ENCODE measurements at regions not wholly inside any gene's neighbourhood (a gene's known extent, or its start where the extent isn't known, plus 50 kb on each side); places are given as distances from the start of the nearest gene placed in this dataset.

- TF ChIP-seq, protein P1, sequence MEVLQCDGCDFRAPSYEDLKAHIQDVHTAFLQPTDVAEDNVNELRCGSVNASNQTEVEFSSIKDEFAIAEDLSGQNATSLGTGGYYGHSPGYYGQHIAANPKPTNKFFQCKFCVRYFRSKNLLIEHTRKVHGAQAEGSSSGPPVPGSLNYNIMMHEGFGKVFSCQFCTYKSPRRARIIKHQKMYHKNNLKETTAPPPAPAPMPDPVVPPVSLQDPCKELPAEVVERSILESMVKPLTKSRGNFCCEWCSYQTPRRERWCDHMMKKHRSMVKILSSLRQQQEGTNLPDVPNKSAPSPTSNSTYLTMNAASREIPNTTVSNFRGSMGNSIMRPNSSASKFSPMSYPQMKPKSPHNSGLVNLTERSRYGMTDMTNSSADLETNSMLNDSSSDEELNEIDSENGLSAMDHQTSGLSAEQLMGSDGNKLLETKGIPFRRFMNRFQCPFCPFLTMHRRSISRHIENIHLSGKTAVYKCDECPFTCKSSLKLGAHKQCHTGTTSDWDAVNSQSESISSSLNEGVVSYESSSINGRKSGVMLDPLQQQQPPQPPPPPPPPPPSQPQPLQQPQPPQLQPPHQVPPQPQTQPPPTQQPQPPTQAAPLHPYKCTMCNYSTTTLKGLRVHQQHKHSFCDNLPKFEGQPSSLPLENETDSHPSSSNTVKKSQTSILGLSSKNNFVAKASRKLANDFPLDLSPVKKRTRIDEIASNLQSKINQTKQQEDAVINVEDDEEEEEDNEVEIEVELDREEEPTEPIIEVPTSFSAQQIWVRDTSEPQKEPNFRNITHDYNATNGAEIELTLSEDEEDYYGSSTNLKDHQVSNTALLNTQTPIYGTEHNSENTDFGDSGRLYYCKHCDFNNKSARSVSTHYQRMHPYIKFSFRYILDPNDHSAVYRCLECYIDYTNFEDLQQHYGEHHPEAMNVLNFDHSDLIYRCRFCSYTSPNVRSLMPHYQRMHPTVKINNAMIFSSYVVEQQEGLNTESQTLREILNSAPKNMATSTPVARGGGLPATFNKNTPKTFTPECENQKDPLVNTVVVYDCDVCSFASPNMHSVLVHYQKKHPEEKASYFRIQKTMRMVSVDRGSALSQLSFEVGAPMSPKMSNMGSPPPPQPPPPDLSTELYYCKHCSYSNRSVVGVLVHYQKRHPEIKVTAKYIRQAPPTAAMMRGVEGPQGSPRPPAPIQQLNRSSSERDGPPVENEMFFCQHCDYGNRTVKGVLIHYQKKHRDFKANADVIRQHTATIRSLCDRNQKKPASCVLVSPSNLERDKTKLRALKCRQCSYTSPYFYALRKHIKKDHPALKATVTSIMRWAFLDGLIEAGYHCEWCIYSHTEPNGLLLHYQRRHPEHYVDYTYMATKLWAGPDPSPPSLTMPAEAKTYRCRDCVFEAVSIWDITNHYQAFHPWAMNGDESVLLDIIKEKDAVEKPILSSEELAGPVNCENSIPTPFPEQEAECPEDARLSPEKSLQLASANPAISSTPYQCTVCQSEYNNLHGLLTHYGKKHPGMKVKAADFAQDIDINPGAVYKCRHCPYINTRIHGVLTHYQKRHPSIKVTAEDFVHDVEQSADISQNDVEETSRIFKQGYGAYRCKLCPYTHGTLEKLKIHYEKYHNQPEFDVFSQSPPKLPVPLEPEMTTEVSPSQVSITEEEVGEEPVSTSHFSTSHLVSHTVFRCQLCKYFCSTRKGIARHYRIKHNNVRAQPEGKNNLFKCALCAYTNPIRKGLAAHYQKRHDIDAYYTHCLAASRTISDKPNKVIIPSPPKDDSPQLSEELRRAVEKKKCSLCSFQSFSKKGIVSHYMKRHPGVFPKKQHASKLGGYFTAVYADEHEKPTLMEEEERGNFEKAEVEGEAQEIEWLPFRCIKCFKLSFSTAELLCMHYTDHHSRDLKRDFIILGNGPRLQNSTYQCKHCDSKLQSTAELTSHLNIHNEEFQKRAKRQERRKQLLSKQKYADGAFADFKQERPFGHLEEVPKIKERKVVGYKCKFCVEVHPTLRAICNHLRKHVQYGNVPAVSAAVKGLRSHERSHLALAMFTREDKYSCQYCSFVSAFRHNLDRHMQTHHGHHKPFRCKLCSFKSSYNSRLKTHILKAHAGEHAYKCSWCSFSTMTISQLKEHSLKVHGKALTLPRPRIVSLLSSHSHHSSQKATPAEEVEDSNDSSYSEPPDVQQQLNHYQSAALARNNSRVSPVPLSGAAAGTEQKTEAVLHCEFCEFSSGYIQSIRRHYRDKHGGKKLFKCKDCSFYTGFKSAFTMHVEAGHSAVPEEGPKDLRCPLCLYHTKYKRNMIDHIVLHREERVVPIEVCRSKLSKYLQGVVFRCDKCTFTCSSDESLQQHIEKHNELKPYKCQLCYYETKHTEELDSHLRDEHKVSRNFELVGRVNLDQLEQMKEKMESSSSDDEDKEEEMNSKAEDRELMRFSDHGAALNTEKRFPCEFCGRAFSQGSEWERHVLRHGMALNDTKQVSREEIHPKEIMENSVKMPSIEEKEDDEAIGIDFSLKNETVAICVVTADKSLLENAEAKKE (CRISPR knock-in tag; IDR thresholded peaks at IDR 0.05) = no peak
- TF ChIP-seq NANOG (IDR thresholded peaks at IDR 0.05; ENCODE audit: borderline replicate concordance) (no peak), JUNB (IDR thresholded peaks at IDR 0.05; ENCODE audit: unreplicated experiment) (no peak), EZH2phosphoT487 (IDR thresholded peaks at IDR 0.05; ENCODE audit: unreplicated experiment) (no peak), EZH2 (IDR thresholded peaks at IDR 0.05; ENCODE audit: low read depth, unreplicated experiment) (no peak), ZNF114 (CRISPR knock-in tag; IDR thresholded peaks at IDR 0.05) (no peak), CREB1 (CRISPR knock-in tag; IDR thresholded peaks at IDR 0.05; ENCODE audit: low read depth) (no peak)
These were observed 182.7 kb upstream of the DTNBP1 start (continued) for GRCh38 chr6:15845492-15845891.

DNA sequence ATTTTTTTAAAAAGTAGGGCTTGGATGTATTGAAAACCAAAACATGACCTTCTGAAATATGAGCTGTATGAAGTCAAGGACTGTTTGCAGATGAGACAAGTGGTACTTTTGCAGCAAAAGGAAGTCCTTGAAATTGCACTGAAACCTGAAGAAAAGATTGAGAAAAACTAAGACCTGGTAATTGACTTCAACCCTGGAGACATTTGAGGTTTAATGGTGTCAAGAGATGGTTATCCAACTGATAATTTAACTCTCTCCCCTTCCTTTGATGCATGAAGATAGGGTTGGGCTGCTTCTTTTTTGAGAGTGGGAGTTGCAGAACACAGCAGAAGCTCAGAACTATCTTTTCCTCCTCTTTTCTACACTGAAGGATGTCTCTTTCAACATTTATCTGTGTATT, 180.9 kb upstream of the DTNBP1 start:
- Mint-ChIP-seq H3K9me3 (no peaks in the 10 kb centered on the region), H3K27me3 (ENCODE audit: insufficient read depth, low read depth, poor library complexity) (peaks cover 4% of the 10 kb centered on the region), H3K4me3 (no peak overlapping the region), H3K27ac (no peak overlapping the region), H3K4me1 (peaks cover 17% of the 10 kb centered on the region), H3K36me3 (ENCODE audit: low read depth) (no peaks in the 10 kb centered on the region)
- Histone ChIP-seq H3K9me2 (ENCODE audit: insufficient read depth) (no peaks in the 10 kb centered on the region), H3K79me2 (replicated peaks; ENCODE audit: insufficient read depth) (no peaks in the 10 kb centered on the region), H3K4me2 (no peak overlapping the region), H4K20me1 (replicated peaks; ENCODE audit: insufficient read depth) (no peaks in the 10 kb centered on the region), H3K4me1 (ENCODE audit: insufficient read depth) (no peaks in the 10 kb centered on the region), H3F3A (replicated peaks; ENCODE audit: low read depth) (no peaks in the 10 kb centered on the region), H3K4me3 (no peak overlapping the region), H3K27ac (ENCODE audit: low read depth) (no peak overlapping the region), H3K36me3 (ENCODE audit: insufficient read depth) (no peaks in the 10 kb centered on the region), H2AFZ (no peak overlapping the region), H3K27me3 (ENCODE audit: insufficient read depth) (no peaks in the 10 kb centered on the region)
- ATAC-seq = no peak
- no peak for DNase-seq (ENCODE audit: low spot score)
- no peak for TF ChIP-seq JUNB (IDR thresholded peaks at IDR 0.05; ENCODE audit: unreplicated experiment)
- no peak for TF ChIP-seq NANOG (IDR thresholded peaks at IDR 0.05; ENCODE audit: borderline replicate concordance)
- TF ChIP-seq, protein P2, sequence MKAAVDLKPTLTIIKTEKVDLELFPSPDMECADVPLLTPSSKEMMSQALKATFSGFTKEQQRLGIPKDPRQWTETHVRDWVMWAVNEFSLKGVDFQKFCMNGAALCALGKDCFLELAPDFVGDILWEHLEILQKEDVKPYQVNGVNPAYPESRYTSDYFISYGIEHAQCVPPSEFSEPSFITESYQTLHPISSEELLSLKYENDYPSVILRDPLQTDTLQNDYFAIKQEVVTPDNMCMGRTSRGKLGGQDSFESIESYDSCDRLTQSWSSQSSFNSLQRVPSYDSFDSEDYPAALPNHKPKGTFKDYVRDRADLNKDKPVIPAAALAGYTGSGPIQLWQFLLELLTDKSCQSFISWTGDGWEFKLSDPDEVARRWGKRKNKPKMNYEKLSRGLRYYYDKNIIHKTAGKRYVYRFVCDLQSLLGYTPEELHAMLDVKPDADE (IDR thresholded peaks at IDR 0.05) = no peak
- TF ChIP-seq EZH2phosphoT487 (IDR thresholded peaks at IDR 0.05; ENCODE audit: unreplicated experiment) = no peak
- no peak for TF ChIP-seq REST (IDR thresholded peaks at IDR 0.05; ENCODE audit: unreplicated experiment)
- no peak for TF ChIP-seq STAT1 (IDR thresholded peaks at IDR 0.05; ENCODE audit: unreplicated experiment)
